VCaP (cell line): ENCODE measurements at regions not wholly inside any gene's neighbourhood (a gene's known extent, or its start where the extent isn't known, plus 50 kb on each side); places are given as distances from the start of the nearest gene placed in this dataset.

Source experiments
- H3K27ac ChIP-seq: fragments of 450-650 bp; 2 replicates; pipeline ENCODE4 v1.5.1; 2017
- TF ChIP-seq, protein P1 (sequence below): fragments of 450-650 bp; conservative IDR thresholded peaks from 2 replicates; pipeline ENCODE4 v1.5.1; 2017; ENCODE audit warnings: mild to moderate bottlenecking, moderate library complexity

GRCh38 chr11:127677660-127678425, 677.3 kb upstream of the KIRREL3 start:
- TF ChIP-seq, protein P1, sequence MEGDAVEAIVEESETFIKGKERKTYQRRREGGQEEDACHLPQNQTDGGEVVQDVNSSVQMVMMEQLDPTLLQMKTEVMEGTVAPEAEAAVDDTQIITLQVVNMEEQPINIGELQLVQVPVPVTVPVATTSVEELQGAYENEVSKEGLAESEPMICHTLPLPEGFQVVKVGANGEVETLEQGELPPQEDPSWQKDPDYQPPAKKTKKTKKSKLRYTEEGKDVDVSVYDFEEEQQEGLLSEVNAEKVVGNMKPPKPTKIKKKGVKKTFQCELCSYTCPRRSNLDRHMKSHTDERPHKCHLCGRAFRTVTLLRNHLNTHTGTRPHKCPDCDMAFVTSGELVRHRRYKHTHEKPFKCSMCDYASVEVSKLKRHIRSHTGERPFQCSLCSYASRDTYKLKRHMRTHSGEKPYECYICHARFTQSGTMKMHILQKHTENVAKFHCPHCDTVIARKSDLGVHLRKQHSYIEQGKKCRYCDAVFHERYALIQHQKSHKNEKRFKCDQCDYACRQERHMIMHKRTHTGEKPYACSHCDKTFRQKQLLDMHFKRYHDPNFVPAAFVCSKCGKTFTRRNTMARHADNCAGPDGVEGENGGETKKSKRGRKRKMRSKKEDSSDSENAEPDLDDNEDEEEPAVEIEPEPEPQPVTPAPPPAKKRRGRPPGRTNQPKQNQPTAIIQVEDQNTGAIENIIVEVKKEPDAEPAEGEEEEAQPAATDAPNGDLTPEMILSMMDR = no peak
- no peak overlapping the region for H3K27ac ChIP-seq

- TF ChIP-seq, protein P1 = no peak
- no peak overlapping the region for H3K27ac ChIP-seq
These were observed 675.0 kb upstream of the KIRREL3 start for GRCh38 chr11:127675581-127675980.

DNA sequence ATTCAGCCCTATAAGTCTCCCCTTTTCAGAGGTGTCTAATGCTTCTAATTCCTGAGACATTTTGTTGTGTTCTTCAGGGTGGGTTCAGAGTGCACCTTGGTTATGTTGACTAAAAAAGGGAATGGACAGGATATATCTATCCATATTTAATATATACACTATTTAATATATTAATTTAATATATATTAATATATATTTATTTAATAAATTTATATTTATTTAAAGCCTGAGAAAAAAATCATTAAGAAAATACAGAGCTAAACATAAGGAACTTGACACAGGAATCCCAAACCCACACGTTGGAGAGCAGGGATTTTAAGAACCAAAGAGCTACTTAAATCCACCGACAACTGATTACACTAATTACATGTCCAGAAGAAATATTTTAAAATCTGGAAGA, 674.2 kb upstream of the KIRREL3 start:
- TF ChIP-seq, protein P1 = no peak
- no peak overlapping the region for H3K27ac ChIP-seq

GRCh38 chr11:127670374-127671119, 670.0 kb upstream of the KIRREL3 start:
- TF ChIP-seq, protein P1 = no peak

GRCh38 chr11:127656116-127656836, 655.7 kb upstream of the KIRREL3 start:
- TF ChIP-seq, protein P1 = no peak

More at GRCh38 chr11:127670374-127671119, 670.0 kb upstream of the KIRREL3 start:
- no peak overlapping the region for H3K27ac ChIP-seq

DNA sequence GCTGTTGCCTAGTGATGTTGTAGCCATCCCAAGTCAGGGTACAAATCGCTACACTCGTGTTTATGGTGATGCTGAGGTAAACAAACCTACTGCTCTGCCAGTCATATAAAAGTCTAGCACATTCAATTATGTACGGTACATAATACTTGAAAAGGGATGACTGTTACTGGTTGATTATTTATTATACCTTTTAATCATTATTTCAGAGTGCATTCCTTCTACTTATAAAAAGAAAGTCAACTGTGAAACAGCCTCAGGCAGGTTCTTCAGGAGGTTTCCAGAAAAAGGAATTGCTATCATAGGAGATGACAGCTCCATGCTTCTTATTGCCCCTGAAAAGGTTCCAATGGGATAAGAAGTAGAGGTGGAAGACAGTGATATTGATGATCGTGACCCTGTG, 652.5 kb upstream of the KIRREL3 start:
- TF ChIP-seq, protein P1 = no peak

More at GRCh38 chr11:127656116-127656836, 655.7 kb upstream of the KIRREL3 start:
- no peak overlapping the region for H3K27ac ChIP-seq

DNA sequence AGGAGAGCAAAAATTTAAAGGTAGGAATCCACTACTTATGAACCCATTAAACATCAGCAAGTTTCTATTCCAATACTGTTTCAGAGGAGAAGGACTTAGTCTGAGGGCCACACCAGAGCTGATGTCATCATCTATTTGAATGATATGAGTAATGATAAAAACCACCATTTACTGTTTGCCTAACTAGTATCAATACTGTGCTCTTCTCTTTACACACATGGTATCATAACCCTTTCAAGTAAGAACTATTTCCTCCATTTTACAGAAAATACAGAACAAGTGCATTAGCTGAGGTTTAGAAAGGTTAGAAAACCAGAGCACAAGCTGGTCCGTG, 651.3 kb upstream of the KIRREL3 start:
- TF ChIP-seq, protein P1 = no peak
- no peak overlapping the region for H3K27ac ChIP-seq

More for the DNA sequence above, 652.5 kb upstream of the KIRREL3 start:
- H3K27ac ChIP-seq = no peak overlapping the region
